ENCODE measurements at regions not wholly inside any gene's neighbourhood (a gene's known extent, or its start where the extent isn't known, plus 50 kb on each side); places are given as distances from the start of the nearest gene placed in this dataset.

DNA sequence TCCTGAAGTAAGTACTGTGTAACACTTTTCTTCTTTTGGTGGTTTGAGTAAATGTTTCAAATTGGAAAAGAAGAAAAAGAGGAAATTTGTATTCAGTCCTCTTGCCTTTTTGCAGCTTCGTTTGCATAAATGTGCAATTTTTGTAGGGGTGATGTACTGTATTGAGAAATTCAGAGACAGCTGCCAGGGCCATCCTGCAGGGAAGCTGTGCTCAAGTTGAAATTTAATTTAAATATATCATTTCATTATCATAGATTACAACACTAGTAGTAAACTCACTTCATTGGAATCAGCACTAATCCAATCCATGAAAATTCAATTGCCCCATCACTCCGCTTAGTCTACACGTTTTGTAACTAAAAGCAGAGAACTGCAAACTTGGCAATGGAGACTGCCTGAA lies 415.4 kb downstream of the DNAJB9 start:
- TF ChIP-seq EZH2phosphoT487 (IDR thresholded peaks at IDR 0.05; ENCODE audit: borderline replicate concordance, low read length) = no peak
- TF ChIP-seq, protein P1, sequence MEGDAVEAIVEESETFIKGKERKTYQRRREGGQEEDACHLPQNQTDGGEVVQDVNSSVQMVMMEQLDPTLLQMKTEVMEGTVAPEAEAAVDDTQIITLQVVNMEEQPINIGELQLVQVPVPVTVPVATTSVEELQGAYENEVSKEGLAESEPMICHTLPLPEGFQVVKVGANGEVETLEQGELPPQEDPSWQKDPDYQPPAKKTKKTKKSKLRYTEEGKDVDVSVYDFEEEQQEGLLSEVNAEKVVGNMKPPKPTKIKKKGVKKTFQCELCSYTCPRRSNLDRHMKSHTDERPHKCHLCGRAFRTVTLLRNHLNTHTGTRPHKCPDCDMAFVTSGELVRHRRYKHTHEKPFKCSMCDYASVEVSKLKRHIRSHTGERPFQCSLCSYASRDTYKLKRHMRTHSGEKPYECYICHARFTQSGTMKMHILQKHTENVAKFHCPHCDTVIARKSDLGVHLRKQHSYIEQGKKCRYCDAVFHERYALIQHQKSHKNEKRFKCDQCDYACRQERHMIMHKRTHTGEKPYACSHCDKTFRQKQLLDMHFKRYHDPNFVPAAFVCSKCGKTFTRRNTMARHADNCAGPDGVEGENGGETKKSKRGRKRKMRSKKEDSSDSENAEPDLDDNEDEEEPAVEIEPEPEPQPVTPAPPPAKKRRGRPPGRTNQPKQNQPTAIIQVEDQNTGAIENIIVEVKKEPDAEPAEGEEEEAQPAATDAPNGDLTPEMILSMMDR (conservative IDR thresholded peaks at IDR 0.05; ENCODE audit: low read depth, low read length) = no peak
- TF ChIP-seq EZH2 (IDR thresholded peaks at IDR 0.05; ENCODE audit: low read length, unreplicated experiment) = no peak
- H3F3A ChIP-seq (ENCODE audit: low read length, unreplicated experiment) = no peaks in the 10 kb centered on the region
- H3K27ac ChIP-seq (ENCODE audit: low read length) = no peak overlapping the region
- no peaks in the 10 kb centered on the region for H3K4me1 ChIP-seq (ENCODE audit: insufficient read depth, low read length)
- CTCF ChIA-PET = no interaction called here
- H3K9me3 ChIP-seq (ENCODE audit: low read length) = no peaks in the 10 kb centered on the region
- no peaks in the 10 kb centered on the region for H3K9me2 ChIP-seq (replicated peaks; ENCODE audit: low read length)
- BruUV-seq (replicated peaks) = no TSS peak
- no peak overlapping the region for H3K4me3 ChIP-seq (ENCODE audit: low read length)
- ATAC-seq = no peak
- intact Hi-C loops (cut with micrococcal nuclease) = no loop called here
- H3K79me2 ChIP-seq (ENCODE audit: low read length) = no peaks in the 10 kb centered on the region
- no peaks in the 10 kb centered on the region for H4K20me1 ChIP-seq (ENCODE audit: low read length)
- H3K36me3 ChIP-seq (ENCODE audit: low read depth, low read length) = no peaks in the 10 kb centered on the region
- no peak overlapping the region for H3K4me2 ChIP-seq (ENCODE audit: low read length)
- no peak for DNase-seq
- H2AFZ ChIP-seq (ENCODE audit: low read length) = no peak overlapping the region
- POLR2A ChIA-PET (ENCODE audit: unreplicated experiment) = no interaction called here
- H3K9ac ChIP-seq (ENCODE audit: low read length) = no peak overlapping the region
- no peaks in the 10 kb centered on the region for H3K27me3 ChIP-seq (ENCODE audit: low read length)

DNA sequence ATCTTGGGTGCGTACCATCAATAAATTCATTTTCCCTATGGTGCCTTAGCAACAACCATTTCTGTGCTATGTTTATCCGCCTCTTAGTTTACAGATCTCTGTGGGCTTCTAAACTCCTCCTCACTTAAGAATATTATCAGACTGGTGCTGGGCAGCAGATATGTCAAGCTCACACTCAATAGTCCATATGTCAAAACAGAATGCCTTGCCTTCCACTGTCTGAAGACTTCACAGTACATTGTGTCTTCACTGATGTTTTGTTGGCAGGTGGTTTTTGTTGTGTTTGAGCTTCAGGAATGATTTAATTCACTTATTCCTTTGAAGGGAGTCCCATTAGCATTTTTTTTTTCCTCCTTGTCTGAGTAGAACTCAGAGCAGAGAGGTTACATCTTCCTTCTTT lies 419.6 kb downstream of the DNAJB9 start:
- BruUV-seq (replicated peaks) = no TSS peak
- H3K4me1 ChIP-seq (ENCODE audit: insufficient read depth, low read length) = no peaks in the 10 kb centered on the region
- H4K20me1 ChIP-seq (ENCODE audit: low read length) = no peaks in the 10 kb centered on the region
- H3K4me3 ChIP-seq (ENCODE audit: low read length) = no peak overlapping the region
- H3K4me2 ChIP-seq (ENCODE audit: low read length) = no peak overlapping the region
- H3K9me3 ChIP-seq (ENCODE audit: low read length) = no peaks in the 10 kb centered on the region
- CTCF ChIA-PET = no interaction called here
- intact Hi-C loops (cut with micrococcal nuclease) = no loop called here
- H3K79me2 ChIP-seq (ENCODE audit: low read length) = no peaks in the 10 kb centered on the region
- H3K27me3 ChIP-seq (ENCODE audit: low read length) = no peaks in the 10 kb centered on the region
- no peak for DNase-seq
- H2AFZ ChIP-seq (ENCODE audit: low read length) = no peak overlapping the region
- no peak for ATAC-seq
- H3K27ac ChIP-seq (ENCODE audit: low read length) = no peak overlapping the region
- H3K9ac ChIP-seq (ENCODE audit: low read length) = no peak overlapping the region
- POLR2A ChIA-PET (ENCODE audit: unreplicated experiment) = no interaction called here
- H3F3A ChIP-seq (ENCODE audit: low read length, unreplicated experiment) = no peaks in the 10 kb centered on the region
- H3K36me3 ChIP-seq (ENCODE audit: low read depth, low read length) = no peaks in the 10 kb centered on the region
- no peaks in the 10 kb centered on the region for H3K9me2 ChIP-seq (replicated peaks; ENCODE audit: low read length)
- TF ChIP-seq EZH2phosphoT487 (IDR thresholded peaks at IDR 0.05; ENCODE audit: borderline replicate concordance, low read length) (no peak), EZH2 (IDR thresholded peaks at IDR 0.05; ENCODE audit: low read length, unreplicated experiment) (no peak)
- TF ChIP-seq, protein P1 (conservative IDR thresholded peaks at IDR 0.05; ENCODE audit: low read depth, low read length) = no peak

DNA sequence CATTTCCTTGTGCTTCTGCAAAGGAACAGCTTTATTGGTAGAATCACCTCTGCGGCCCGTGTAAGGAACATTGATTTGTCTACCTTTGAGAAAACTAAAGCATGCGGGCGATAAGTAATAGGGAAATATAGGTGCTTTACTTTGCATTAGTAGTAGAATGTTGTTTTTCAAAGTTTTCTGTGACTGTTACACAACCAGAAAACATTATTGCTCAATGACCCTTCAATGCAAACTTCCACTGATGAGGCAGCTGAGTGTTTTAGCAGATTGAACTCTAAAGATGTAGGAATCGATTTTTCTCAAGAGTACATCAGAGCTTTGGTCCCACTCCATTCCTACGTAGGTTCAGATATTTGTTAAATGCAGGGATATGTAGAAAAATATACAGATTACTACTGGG lies 427.8 kb downstream of the DNAJB9 start:
- H3K4me2 ChIP-seq (ENCODE audit: low read length) = no peak overlapping the region
- H4K20me1 ChIP-seq (ENCODE audit: low read length) = no peaks in the 10 kb centered on the region
- H3K27ac ChIP-seq (ENCODE audit: low read length) = no peak overlapping the region
- H3K79me2 ChIP-seq (ENCODE audit: low read length) = no peaks in the 10 kb centered on the region
- intact Hi-C loops (cut with micrococcal nuclease) = no loop called here
- BruUV-seq (replicated peaks) = no TSS peak
- H3K9me3 ChIP-seq (ENCODE audit: low read length) = no peaks in the 10 kb centered on the region
- no peaks in the 10 kb centered on the region for H3K36me3 ChIP-seq (ENCODE audit: low read depth, low read length)
- H3F3A ChIP-seq (ENCODE audit: low read length, unreplicated experiment) = no peaks in the 10 kb centered on the region
- no peak overlapping the region for H2AFZ ChIP-seq (ENCODE audit: low read length)
- no peak for ATAC-seq
- no peaks in the 10 kb centered on the region for H3K9me2 ChIP-seq (replicated peaks; ENCODE audit: low read length)
- no peaks in the 10 kb centered on the region for H3K27me3 ChIP-seq (ENCODE audit: low read length)
- CTCF ChIA-PET = no interaction called here
- DNase-seq = no peak
- H3K9ac ChIP-seq (ENCODE audit: low read length) = no peak overlapping the region
- no peak for TF ChIP-seq EZH2 (IDR thresholded peaks at IDR 0.05; ENCODE audit: low read length, unreplicated experiment)
- TF ChIP-seq, protein P1 (conservative IDR thresholded peaks at IDR 0.05; ENCODE audit: low read depth, low read length) = no peak
- no peak for TF ChIP-seq EZH2phosphoT487 (IDR thresholded peaks at IDR 0.05; ENCODE audit: borderline replicate concordance, low read length)
- H3K4me1 ChIP-seq (ENCODE audit: insufficient read depth, low read length) = no peaks in the 10 kb centered on the region
- POLR2A ChIA-PET (ENCODE audit: unreplicated experiment) = no interaction called here
- H3K4me3 ChIP-seq (ENCODE audit: low read length) = no peak overlapping the region

All from PC-3 (cell line).